ENCODE measurements at regions not wholly inside any gene's neighbourhood (a gene's known extent, or its start where the extent isn't known, plus 50 kb on each side); places are given as distances from the start of the nearest gene placed in this dataset.
A peak's percentile ranks its signal among the peaks of the same experiment; 100 is the strongest.

- WGBS, 2 donors: 72 to 74% methylated on average over 4 of the region's 4 CpGs
- H3K27me3 ChIP-seq: no peaks in the 10 kb centered on the region
- H3K4me1 ChIP-seq: peaks cover 0 to 48% (median 24%) of the 10 kb centered on the region in 4 donors
- peaks cover 0 to 7% (median 0%) of the 10 kb centered on the region in 4 donors for H3K9me3 ChIP-seq
- DNase-seq (ENCODE audit: low spot score in 2 of 2): no peak
- TF ChIP-seq EP300 (IDR thresholded peaks at IDR 0.05): no peak
- no peak for TF ChIP-seq POLR2A (IDR thresholded peaks at IDR 0.05)
- no peak for TF ChIP-seq CTCF (IDR thresholded peaks at IDR 0.05)
- peaks cover 0 to 20% (median 0%) of the 10 kb centered on the region in 3 donors for H3K36me3 ChIP-seq
- peak overlapping the region in 3 of 4 donors; percentile 47 to 79 (median 70) for H3K27ac ChIP-seq
- H3K4me3 ChIP-seq: peak overlapping the region in 1 of 4 donors; percentile 14
These were observed 271.8 kb downstream of the PRL start for GRCh38 chr6:22024973-22025467.

GRCh38 chr6:22025468-22026163 lies 271.2 kb downstream of the PRL start:
- WGBS, 2 donors: 25 to 35% methylated on average over 9 of the region's 9 CpGs
- Histone ChIP-seq H3K27me3 (no peaks in the 10 kb centered on the region), H3K4me3 (peak overlapping the region in 1 of 4 donors; percentile 14), H3K9me3 (peaks cover 0 to 7% (median 0%) of the 10 kb centered on the region in 4 donors), H3K36me3 (peaks cover 0 to 20% (median 0%) of the 10 kb centered on the region in 3 donors), H3K27ac (peak overlapping the region in 3 of 4 donors; percentile 47 to 79 (median 70)), H3K4me1 (peaks cover 0 to 51% (median 25%) of the 10 kb centered on the region in 4 donors)
- DNase-seq (ENCODE audit: low spot score in 2 of 2): no peak
- no peak for TF ChIP-seq POLR2A (IDR thresholded peaks at IDR 0.05)
- TF ChIP-seq CTCF (IDR thresholded peaks at IDR 0.05): no peak
- TF ChIP-seq EP300 (IDR thresholded peaks at IDR 0.05): peak in 1 of 2 donors; percentile 10

GRCh38 chr6:22026164-22026678 lies 270.6 kb downstream of the PRL start:
- WGBS, 2 donors: 57 to 60% methylated on average over 5 of the region's 5 CpGs
- Histone ChIP-seq H3K9me3 (peaks cover 0 to 7% (median 0%) of the 10 kb centered on the region in 4 donors), H3K4me1 (peaks cover 0 to 51% (median 25%) of the 10 kb centered on the region in 4 donors), H3K27ac (peak overlapping the region in 3 of 4 donors; percentile 47 to 79 (median 70)), H3K36me3 (peaks cover 0 to 15% (median 0%) of the 10 kb centered on the region in 3 donors), H3K4me3 (no peak overlapping the region), H3K27me3 (no peaks in the 10 kb centered on the region)
- no peak for DNase-seq (ENCODE audit: low spot score in 2 of 2)
- TF ChIP-seq POLR2A (IDR thresholded peaks at IDR 0.05) (no peak), EP300 (IDR thresholded peaks at IDR 0.05) (no peak), CTCF (IDR thresholded peaks at IDR 0.05) (no peak)

GRCh38 chr6:22027040-22027725 lies 269.7 kb downstream of the PRL start:
- Histone ChIP-seq H3K27me3 (no peaks in the 10 kb centered on the region), H3K36me3 (peaks cover 0 to 6% (median 0%) of the 10 kb centered on the region in 3 donors), H3K9me3 (peaks cover 0 to 3% (median 0%) of the 10 kb centered on the region in 4 donors), H3K4me3 (no peak overlapping the region), H3K4me1 (peaks cover 0 to 51% (median 25%) of the 10 kb centered on the region in 4 donors), H3K27ac (peak overlapping the region in 2 of 4 donors; percentile 70 to 79)
- TF ChIP-seq CTCF (IDR thresholded peaks at IDR 0.05) (no peak), EP300 (IDR thresholded peaks at IDR 0.05) (no peak), POLR2A (IDR thresholded peaks at IDR 0.05) (no peak)
- 63 to 67% methylated on average over 8 of the region's 8 CpGs for WGBS, 2 donors
- no peak for DNase-seq (ENCODE audit: low spot score in 2 of 2)
